ENCODE measurements at regions not wholly inside any gene's neighbourhood (a gene's known extent, or its start where the extent isn't known, plus 50 kb on each side); places are given as distances from the start of the nearest gene placed in this dataset.

GRCh38 chr13:29923554-29924481 lies 73.4 kb upstream of the UBL3 start (continued):
- TF ChIP-seq E2F6 (IDR thresholded peaks at IDR 0.05; ENCODE audit: borderline replicate concordance in 1 of 2, extremely low read depth in 1 of 2, insufficient read depth in 1 of 2, insufficient read length in 1 of 2, low read depth in 1 of 2, low read length in 1 of 2, poor library complexity in 1 of 2, severe bottlenecking in 1 of 2) (peak; percentile 40 to 78), GABPA (tag; conservative IDR thresholded peaks at IDR 0.05; ENCODE audit: low read depth) (no peak), MYC (IDR thresholded peaks at IDR 0.05; ENCODE audit: low read depth, low read length) (peak; percentile 58; the same call in 1 of the 2 replicates), MYC (CRISPR knock-in tag; IDR thresholded peaks at IDR 0.05; ENCODE audit: borderline replicate concordance, low read depth) (no peak), ZC3H11A (IDR thresholded peaks at IDR 0.05; ENCODE audit: low read depth, low read length) (no peak), THAP12 (CRISPR knock-in tag; IDR thresholded peaks at IDR 0.05) (no peak), UBTF (IDR thresholded peaks at IDR 0.05; ENCODE audit: borderline replicate concordance in 1 of 2, low read depth in 2 of 2, low read length in 2 of 2) (no peak), EP400 (IDR thresholded peaks at IDR 0.05) (peak; percentile 35), ZNF175 (CRISPR knock-in tag; IDR thresholded peaks at IDR 0.05; ENCODE audit: low read depth) (no peak), ZNF583 (CRISPR knock-in tag; IDR thresholded peaks at IDR 0.05) (no peak), ZBTB33 (CRISPR knock-in tag; IDR thresholded peaks at IDR 0.05) (no peak), SRSF3 (IDR thresholded peaks at IDR 0.05; ENCODE audit: insufficient read depth, low read length) (no peak), SMARCC2 (IDR thresholded peaks at IDR 0.05; ENCODE audit: low read depth) (no peak), TFAP4 (CRISPR knock-in tag; IDR thresholded peaks at IDR 0.05; ENCODE audit: borderline replicate concordance) (peak; percentile 56; the same call in 1 of the 2 replicates)
